ENCODE measurements at regions not wholly inside any gene's neighbourhood (a gene's known extent, or its start where the extent isn't known, plus 50 kb on each side); places are given as distances from the start of the nearest gene placed in this dataset.

GRCh38 chr18:47545613-47546012 lies 294.2 kb upstream of the SKOR2 start:
- H3K79me2 ChIP-seq (ENCODE audit: insufficient read depth, low read length), result no peaks in the 10 kb centered on the region
- no peak overlapping the region for H3K4me2 ChIP-seq (ENCODE audit: low read depth, low read length)
- DNase-seq (ENCODE audit: low spot score) (peak; percentile 14), ATAC-seq (peak; percentile 63), FAIRE-seq (no peak)
- TF ChIP-seq STAG1 (CRISPR knock-in tag; IDR thresholded peaks at IDR 0.05) (peak; percentile 20; the same call in 1 of the 2 replicates), ATAD3A (CRISPR knock-in tag; IDR thresholded peaks at IDR 0.05) (no peak), CTCF (CRISPR knock-in tag; IDR thresholded peaks at IDR 0.05) (0 out of 2 replicates have a peak, but pooled peaks have one; percentile 11), FOXP1 (IDR thresholded peaks at IDR 0.05) (no peak), FOXP1 (CRISPR knock-in tag; IDR thresholded peaks at IDR 0.05) (no peak), ZNF333 (CRISPR knock-in tag; IDR thresholded peaks at IDR 0.05; ENCODE audit: borderline replicate concordance) (no peak), ZNF282 (IDR thresholded peaks at IDR 0.05; ENCODE audit: partially characterized antibody) (no peak)
- no TSS peak for BruUV-seq (replicated peaks)
- no peaks in the 10 kb centered on the region for H3K36me3 ChIP-seq (replicated peaks in 1 of 2; ENCODE audit: control insufficient read depth in 1 of 2, insufficient read depth in 2 of 2, low read length in 2 of 2)
- intact Hi-C loops (cut with micrococcal nuclease; ENCODE audit: unreplicated experiment) (no loop called here), in situ Hi-C loops (cut with HindIII; ENCODE audit: extremely low pct_ligation_motif_present, low pct_unique_long_range_greater_than_20kb) (no loop called here)
- no peak overlapping the region for H3K27ac ChIP-seq (ENCODE audit: extremely low read length, insufficient read depth, low read length)
- no peaks in the 10 kb centered on the region for H4K20me1 ChIP-seq (ENCODE audit: insufficient read depth, low read length)
- H3K27me3 ChIP-seq (ENCODE audit: control insufficient read depth in 1 of 2, insufficient read depth in 2 of 2, low read length in 2 of 2), result peaks cover 2 to 10% of the 10 kb centered on the region in 2 experiments; a peak in 2 of 5 replicates
- ChIA-PET POLR2A (no interaction called here), CTCF (ENCODE audit: low intra/inter-chr PET ratio, low total read pairs) (no interaction called here)
- no peak overlapping the region for H2AFZ ChIP-seq (ENCODE audit: low read length)
- H3K4me1 ChIP-seq (ENCODE audit: insufficient read depth, low read length), result no peaks in the 10 kb centered on the region
- WGBS (ENCODE audit: low lambda C conversion rate), result 14% methylated on average over 6 of the region's 6 CpGs
- no peak overlapping the region for H3K4me3 ChIP-seq (replicated peaks in 1 of 3; ENCODE audit: insufficient read depth in 1 of 3, low read depth in 2 of 3, low read length in 3 of 3)
- no peak overlapping the region for H3K9ac ChIP-seq (ENCODE audit: insufficient read depth, low read depth, low read length)
- H3K9me3 ChIP-seq (ENCODE audit: low read length), result no peaks in the 10 kb centered on the region

- Histone ChIP-seq H3K79me2 (ENCODE audit: insufficient read depth, low read length) (no peaks in the 10 kb centered on the region), H3K4me1 (ENCODE audit: insufficient read depth, low read length) (no peaks in the 10 kb centered on the region), H4K20me1 (ENCODE audit: insufficient read depth, low read length) (no peaks in the 10 kb centered on the region), H3K27me3 (ENCODE audit: control insufficient read depth in 1 of 2, insufficient read depth in 2 of 2, low read length in 2 of 2) (peaks cover 3 to 5% of the 10 kb centered on the region in 2 experiments; a peak in 3 of 5 replicates), H3K9ac (ENCODE audit: insufficient read depth, low read depth, low read length) (no peak overlapping the region), H3K9me3 (ENCODE audit: low read length) (no peaks in the 10 kb centered on the region), H2AFZ (ENCODE audit: low read length) (no peak overlapping the region), H3K36me3 (replicated peaks in 1 of 2; ENCODE audit: control insufficient read depth in 1 of 2, insufficient read depth in 2 of 2, low read length in 2 of 2) (no peaks in the 10 kb centered on the region), H3K27ac (ENCODE audit: extremely low read length, insufficient read depth, low read length) (no peak overlapping the region), H3K4me2 (ENCODE audit: low read depth, low read length) (no peak overlapping the region), H3K4me3 (replicated peaks in 1 of 3; ENCODE audit: insufficient read depth in 1 of 3, low read depth in 2 of 3, low read length in 3 of 3) (no peak overlapping the region)
- ATAC-seq (no peak), FAIRE-seq (no peak), DNase-seq (ENCODE audit: low spot score) (no peak)
- intact Hi-C loops (cut with micrococcal nuclease; ENCODE audit: unreplicated experiment), result no loop called here
- in situ Hi-C loops (cut with HindIII; ENCODE audit: extremely low pct_ligation_motif_present, low pct_unique_long_range_greater_than_20kb), result no loop called here
- POLR2A ChIA-PET, result no interaction called here
- under 1% methylated on average over 3 of the region's 3 CpGs for WGBS (ENCODE audit: low lambda C conversion rate)
- TF ChIP-seq CEBPB (IDR thresholded peaks at IDR 0.05; ENCODE audit: borderline replicate concordance, low read depth, low read length) (no peak), SETDB1 (CRISPR knock-in tag; IDR thresholded peaks at IDR 0.05; ENCODE audit: borderline replicate concordance) (no peak), NAIF1 (CRISPR knock-in tag; IDR thresholded peaks at IDR 0.05; ENCODE audit: borderline replicate concordance) (no peak), STAT6 (CRISPR knock-in tag; IDR thresholded peaks at IDR 0.05; ENCODE audit: borderline replicate concordance) (no peak), ZNF282 (IDR thresholded peaks at IDR 0.05; ENCODE audit: partially characterized antibody) (no peak), HDAC1 (CRISPR knock-in tag; IDR thresholded peaks at IDR 0.05) (no peak), AGO2 (optimal IDR thresholded peaks at IDR 0.05; ENCODE audit: low read depth, low read length) (no peak)
- BruUV-seq (replicated peaks), result no TSS peak
- CTCF ChIA-PET (ENCODE audit: low intra/inter-chr PET ratio, low total read pairs), result no interaction called here
These were observed 291.6 kb upstream of the SKOR2 start for GRCh38 chr18:47543080-47543479.
